GM19463 (cell line): ENCODE measurements at regions not wholly inside any gene's neighbourhood (a gene's known extent, or its start where the extent isn't known, plus 50 kb on each side); places are given as distances from the start of the nearest gene placed in this dataset.

Source experiments
- ATAC-seq: cut with Tn5 transposase; IDR thresholded peaks from one replicate; pipeline ENCODE4 v1.9.1; 2021; ENCODE audit warnings: mild to moderate bottlenecking, moderate library complexity; ENCODE audit not compliant: unreplicated experiment

DNA sequence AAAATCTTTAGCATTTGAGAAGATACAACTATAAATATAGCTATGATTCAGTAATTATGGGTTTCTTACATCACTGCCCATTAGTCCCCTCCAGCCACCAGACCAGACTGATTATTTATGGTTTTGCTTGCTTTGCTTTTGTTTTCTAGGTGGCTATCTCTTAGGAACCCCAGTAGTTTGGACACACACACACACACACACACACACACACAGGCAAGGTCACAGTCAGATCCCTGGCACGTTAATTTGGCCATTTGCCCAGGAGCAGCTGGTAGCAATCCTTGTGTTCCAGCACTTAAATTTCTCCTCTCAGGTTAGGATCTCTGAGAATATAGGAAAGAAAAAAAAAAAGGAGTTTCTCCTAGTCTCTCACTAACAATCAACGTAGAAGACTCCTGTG is 90.2 kb upstream of the RESF1 start:
- ATAC-seq, result no peak

DNA sequence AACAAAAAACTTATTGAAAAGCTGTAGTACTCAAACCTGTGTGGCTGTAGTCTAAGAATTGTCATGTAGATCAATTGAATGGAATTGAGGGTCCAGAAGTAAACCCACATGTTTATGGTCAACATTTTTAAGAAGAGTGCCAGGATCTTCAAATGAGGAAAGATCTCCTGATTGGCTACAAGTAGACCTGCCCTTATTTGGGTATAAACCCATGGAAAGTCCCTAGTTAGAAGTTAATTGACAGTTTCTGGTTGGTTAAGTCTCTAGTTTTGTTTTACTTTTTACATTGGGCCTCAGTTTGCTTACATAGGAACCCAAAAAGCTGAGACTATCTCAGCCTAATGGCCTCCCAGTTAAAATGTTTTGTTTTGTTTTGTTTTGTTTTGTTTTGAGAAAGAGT is 91.9 kb upstream of the RESF1 start:
- ATAC-seq, result no peak

DNA sequence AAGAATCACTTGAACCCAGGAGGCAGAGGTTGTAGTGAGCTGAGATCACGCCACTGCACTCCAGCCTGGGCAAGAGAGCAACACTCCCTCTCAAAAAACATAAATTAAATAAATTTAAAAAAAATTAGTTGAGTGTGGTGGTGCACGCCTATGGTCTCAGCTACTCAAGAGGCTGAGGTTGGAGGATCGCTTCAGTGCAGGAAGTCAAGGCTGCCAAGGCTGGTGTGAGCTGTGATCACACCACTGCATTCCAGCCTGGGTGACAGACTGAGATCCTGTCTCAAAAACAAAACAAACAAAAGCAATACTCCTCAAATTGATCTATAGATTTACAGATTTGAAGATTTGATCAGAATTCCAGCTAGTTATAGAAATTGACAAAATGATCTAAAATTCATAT is 92.7 kb upstream of the RESF1 start:
- no peak for ATAC-seq

DNA sequence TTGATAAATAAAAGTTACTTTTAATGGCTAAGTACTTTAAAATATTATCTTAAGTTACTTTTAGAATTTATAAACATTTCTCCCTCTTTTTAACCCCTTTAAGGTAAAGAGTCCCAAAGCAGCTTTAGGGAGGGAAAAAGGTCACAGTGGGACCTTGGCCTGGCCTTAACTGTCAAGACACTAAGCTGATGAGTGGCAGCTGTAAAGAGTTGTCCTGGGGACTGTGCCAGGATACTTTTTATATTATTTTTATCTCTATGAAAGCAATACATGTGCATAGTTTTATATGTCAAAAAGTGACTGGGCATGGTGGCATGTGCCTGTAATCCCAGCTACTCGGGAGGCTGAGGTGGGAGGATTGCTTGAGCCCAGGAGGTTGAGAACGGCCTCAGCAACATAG is 94.2 kb upstream of the RESF1 start:
- ATAC-seq, result no peak

DNA sequence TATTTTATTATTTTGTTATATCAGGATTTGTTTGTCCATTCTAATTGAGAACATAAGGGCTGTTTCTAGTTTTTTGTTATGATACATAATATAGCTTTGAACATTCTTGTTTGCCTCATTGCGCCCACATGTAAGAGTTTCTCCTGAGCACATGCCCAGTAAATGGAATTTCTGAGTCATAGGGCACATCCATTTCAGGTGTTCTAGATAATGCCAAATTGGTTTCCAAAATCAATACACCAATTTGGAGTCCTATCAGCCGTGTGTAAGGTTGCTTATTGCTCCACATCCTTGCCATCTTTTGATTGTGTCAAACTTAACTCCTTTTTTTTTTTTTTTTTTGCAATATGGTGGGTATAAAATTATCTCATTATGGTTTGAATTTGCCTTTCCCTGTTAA is 97.9 kb upstream of the RESF1 start:
- ATAC-seq, result no peak

DNA sequence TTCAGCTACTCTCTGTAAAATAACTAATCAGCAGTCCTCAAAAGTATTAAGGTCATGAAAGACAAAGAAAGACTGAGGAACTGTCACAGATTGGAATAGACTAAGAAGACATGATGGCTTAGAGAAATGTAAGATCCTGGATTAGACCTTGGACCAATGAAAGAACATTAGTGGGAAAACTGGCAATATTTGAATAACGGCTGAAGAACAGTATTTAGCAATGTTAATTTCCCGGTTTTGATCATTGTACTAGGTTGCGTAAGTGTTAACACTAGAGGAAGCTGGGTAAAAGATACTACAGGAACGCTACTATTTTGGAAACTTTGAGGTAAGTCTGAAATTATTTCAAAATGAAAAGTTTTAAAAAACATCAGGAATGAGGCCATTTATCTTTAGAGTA is 98.8 kb upstream of the RESF1 start:
- ATAC-seq, result no peak

DNA sequence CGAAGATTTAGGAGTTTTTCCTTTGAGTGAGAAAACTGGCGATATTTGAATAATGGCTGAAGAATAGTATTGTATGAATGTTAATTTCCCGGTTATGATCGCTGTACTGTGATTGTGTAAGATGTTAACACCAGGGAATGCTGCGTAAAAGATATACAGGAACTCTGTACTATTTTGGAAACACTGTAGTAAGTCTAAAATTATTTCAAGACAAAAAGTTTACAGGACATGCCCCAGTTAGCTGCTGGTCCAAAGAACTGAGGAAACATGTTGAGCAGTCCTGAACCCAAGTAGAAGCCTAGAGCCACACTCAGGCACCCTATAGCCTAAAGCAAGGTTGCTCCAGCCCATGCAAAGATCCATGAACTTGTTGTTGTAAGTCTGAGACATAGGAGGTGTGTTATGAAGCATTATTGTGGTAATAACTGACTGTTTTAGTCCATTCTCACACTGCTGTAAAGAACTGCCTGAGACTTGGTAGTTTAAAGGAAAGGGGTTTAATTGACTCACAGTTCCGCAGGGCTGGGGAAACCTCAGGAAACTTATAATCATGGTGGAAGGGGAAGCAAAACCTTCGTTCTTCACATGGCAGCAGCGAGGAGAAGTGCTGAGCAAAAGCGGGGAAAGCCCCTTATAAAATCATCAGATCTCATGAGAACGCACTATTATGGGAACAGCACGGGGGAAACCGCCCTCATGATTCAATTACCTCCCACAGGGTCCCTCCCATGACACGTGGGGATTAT is 99.8 kb upstream of the RESF1 start:
- ATAC-seq, result no peak

DNA sequence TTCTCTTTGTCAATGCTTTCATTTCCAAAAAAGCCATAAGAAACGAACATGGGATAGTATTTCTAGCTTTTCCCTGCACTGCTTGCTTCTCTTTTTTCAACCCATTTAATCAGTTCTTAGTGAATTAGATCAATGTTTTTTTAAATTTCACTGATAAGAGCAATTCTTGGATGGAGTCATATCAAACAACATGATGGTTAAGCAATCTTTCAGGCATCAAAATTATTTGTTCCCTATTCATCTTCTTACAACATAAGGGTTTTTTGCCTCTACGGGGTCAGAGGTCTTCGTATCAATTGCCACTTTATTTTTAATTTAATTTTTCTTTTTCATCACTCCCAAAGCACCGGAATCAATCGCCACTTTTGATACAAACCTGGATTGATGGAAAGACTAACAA is 103.8 kb upstream of the RESF1 start:
- no peak for ATAC-seq

DNA sequence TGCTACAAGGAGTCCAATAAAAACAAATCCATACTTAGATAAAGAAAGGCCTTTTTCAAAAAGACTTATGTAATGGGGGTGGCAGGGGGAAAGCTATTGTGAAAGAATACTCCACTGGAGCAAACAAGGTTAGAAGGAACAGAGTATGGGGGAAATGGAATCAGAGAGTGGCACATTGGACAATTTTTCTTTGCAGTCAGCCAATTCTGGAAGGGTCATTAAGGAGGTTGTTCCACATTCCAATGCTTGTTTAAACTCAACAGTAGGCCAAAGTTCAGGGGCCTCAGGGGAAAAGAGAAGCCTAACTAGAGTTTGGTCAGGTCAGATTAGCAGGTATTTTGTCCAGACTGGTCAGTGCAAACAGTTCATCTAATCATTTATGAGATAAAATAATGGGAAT is 105.2 kb upstream of the RESF1 start:
- no peak for ATAC-seq

DNA sequence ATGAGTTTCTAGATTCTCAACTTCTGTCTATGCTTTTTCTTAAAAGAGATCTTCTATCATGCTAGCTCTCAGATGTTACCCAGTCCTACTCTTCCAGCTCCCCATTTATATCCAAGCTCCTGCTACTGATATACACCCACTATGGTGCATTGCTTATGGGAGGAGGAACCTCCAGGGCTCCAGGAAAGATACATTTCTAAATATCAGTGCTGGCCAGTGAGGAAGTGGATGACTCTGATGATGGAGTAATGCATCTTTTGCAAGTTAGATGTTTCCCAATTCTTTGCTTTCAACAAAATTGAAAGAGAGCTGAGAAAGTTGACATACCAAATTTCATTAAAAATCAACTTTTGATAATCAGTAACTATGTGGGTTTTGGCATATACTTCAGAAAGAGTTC is 105.7 kb upstream of the RESF1 start:
- no peak for ATAC-seq

DNA sequence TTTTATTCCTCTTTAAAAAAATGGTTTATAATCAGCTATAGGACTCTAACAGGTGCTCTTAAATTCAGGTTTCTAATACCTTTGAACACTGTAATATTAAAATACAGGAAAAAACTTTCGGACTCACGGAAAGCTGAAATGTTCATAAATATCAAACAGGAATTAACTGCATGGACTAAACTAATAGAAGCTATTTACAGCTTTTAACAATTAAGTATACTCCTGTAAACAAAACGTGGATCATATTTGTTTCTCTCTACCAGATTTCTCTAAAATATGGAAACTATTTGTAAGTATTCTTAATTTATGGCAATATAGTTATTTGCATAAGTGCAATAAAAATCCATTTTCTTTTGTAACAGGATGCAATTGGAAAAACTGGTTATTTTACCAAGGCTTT is 108.9 kb upstream of the RESF1 start:
- no peak for ATAC-seq

DNA sequence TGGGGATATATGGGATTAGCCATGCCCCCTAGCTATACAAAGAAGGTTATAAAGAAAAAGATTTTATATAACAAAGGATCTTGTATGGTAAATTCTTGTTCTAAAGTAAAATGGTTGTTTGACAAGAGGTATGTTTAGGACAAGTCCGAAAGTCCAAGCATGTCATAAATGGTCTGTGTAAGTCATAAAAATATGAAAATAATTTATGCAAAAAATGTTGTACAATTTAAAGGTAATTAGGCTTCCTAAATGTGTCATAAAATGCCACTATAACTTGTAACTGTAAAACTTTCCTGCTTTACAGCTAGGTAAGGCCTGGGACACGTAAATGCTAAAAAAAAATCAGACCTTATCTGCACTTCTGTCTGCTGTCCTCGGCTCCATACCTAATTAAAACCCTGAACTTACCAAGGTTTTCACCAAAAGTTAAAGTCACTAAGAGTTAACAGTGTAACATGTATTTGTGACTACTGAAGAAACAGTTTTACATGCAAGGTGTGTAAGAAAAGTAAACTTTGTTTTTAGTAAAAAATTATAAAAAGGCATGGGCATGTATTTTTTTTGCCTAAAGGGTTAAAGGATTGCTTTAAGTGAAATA is 110.0 kb upstream of the RESF1 start:
- ATAC-seq, result no peak

DNA sequence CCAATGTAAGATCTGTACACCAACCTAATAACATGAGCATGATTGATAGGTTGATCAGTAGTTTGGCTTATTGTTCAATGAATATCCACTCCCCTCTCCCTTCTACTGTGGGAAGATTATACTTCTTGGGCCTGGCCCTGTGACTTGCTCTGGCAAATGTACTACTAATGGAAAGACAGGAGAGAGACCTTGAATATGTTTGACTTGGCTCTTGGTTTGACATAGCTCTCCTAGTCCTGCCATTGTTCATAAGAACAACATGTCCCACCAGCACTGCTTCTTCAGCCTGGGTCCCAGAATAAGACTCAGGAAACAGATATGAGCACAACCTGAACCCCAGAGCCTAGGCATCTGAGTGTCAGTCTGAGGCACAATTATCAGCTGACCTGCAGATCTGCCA is 112.8 kb upstream of the RESF1 start:
- no peak for ATAC-seq

DNA sequence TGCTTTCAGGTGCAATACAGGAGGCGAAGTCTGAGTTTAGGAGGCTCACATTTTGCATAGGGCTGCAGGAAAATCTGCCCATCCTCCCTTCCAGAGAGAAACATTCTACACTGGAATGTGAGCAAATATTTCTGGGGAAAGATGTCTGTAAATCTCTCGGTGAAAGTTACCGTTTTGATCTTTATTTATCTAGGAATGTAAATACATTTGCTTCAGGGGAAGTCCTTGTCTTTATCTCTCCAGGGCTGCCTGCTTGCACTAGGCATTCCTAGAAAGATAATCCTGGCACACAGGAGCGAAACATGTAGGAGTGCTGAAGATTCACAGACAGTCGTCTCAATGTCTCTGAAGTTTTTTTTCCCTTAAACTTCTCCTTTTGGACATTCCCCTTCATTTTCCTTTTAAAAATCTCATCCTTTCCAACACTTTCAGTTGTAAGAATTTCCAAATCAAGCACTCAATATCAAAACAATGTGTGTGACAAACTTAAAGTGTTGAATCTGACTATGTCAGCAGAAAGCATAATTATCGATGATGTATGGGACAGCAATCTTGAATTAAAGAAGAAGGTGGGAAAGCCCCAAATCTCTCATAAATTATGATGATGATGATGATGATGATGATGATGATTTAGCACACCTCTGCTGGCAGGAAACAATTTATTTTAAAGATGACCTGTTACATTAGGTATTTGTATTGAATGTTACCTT is 113.4 kb upstream of the RESF1 start:
- ATAC-seq, result no peak

DNA sequence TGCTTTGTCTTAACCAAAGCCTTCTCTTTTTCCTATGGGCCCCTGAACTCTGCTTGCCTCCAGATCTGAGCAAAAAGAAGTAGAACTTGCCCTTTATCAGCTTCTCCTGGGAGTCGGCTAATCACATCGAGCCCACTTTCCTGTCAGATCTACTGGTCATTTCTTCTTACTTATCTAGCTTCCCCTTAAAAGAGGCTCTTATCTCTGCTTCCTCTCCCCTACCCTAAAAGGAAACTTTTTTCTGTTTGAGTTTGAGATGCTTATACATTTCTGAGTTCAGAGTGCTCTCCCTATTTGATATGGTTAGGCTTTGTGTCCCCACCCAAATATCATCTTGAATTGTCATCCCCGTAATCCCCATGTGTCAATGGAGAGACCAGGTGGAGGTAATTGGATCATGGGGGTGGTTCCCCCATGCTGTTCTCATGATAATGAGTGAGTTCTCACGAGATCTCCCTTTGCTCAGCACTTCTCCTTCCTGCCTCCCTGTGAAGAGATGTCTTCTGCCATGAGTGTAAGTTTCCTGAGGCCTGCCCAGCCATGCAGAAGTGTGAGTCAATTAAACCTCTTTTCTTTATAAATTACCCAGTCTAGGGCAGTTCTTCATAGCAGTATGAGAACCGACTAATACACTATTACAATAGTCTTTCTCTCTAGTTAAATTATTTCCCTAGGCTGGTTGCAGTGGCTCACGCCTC is 114.7 kb upstream of the AMN1 start:
- no peak for ATAC-seq

DNA sequence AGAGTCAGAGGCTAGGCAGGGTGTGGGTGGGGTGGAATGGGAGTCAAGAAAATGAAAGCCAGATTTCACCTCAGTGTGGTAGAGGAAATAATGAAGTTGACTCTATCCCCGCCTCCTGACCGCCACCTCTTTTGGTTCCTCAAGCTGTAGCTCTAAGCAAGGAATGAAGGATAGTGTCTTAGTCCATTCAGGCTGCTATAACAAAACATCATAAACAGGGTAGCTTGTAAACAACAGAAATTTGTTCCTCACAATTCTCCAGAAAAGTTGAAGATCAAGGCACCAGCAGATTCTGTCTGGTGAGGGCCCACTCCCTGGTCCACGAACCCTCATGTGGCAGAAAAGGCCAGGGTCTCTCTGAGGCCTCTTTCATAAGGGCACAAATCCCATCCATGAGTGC is 109.1 kb upstream of the AMN1 start:
- ATAC-seq, result no peak

DNA sequence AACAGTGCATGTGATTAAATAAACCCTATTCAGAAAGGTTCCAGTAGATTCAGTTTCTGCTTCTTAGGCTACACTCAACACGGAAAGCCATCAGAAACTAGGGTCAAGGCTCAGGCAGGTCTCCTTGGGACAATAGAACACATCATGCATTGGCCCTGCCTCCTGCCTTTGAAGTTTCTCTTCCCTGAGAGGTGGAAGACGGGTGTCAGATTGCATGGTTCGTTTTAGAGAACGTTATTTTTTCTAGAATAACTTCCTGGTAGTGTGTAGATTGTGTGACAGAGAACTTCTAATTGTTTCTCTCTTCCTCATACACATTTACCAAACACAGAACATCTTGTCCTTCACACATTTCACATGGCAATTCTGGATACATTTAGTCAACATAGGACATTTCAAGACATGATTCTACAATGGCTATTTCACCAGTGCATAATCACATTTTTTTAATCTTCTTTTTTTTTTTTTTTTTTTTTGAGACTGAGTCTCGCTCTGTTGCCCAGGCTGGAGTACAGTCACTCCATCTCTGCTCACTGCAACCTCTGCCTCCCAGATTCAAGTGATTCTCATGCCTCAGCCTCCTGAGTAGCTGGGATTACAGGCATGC is 106.6 kb upstream of the AMN1 start:
- no peak for ATAC-seq

DNA sequence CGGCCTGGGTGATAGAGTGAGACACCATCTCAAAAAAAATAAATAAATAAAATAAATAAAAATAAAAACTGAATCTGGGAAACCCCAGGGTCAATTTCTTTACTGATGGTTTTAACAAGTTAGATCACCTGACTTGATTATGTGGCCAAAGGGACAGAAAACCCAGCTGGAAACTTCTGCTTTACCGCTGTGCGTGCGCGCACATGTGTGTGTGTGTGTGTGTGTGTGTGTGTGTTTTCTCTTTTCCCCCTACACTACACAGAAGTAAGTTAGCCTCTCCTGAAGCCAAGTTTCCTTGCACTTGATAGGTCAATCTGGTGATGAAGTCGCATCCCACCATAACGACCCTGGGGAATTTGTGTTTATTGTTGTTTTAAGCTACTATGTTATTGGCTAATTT is 105.3 kb upstream of the AMN1 start:
- no peak for ATAC-seq

DNA sequence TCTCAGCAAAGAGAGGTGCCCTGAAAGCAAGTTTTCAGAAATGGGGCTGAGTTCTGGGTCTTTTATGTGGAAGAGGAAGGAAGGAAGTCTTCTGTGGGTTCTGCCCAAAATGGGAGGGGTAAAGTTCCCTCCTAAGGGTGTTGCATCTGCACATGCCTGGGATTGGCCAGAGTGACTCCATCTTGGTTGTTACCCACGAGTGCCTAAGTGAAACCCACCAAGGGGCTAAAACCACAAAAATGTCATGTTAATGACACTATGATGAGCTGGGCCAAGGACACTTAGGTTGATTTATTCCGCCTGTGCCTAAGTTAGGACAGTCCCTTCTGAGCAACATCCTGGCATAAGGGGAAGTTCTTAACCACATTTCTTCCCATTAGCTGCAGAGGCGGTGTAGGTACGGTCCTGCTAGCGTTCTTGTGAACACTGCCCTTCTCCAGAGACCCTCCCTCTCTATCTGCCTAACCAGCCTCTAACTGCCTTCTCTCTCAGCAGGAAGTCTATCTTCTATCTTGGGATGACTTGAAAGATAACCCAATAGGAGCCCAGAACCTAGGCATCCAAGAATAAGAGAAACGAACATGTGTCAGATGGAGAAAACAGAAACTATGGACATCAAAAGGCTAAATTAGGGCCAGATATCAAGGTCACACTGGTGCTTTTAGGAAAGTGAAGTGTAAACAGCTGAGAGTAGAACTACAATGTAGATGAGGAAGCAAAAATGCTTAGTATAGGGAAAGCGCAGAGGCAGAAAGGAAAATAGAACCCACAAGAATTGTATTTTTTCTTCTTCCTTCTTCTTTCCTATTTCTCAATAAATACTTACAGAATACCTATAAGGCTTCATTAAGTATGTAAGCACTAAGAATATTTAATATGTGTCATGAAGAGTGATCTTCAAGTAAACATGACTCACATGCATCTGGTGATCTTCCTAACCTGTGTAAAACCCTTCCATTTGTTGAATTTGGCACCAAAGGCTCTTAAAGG is 104.2 kb upstream of the AMN1 start:
- peak; percentile 85 for ATAC-seq

DNA sequence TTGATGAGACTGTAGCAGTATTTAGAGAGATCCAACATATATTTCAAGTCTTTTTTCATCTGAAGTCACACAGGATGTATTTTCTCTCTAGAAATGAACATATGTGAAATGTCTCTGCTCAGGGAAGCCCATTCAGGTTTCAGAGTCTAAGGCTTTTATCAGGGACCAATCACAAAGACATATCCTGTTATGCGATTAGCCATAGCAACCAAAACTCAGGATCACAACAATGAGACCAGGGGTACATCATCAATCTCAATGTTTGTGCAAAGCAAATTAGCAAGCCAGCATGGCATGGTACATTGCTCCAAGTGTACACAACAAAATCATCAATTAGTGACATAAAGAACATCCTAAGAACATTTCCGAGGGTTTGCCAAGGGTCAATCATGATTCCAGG is 99.2 kb upstream of the AMN1 start:
- ATAC-seq, result no peak
